C4-2B (cell line): ENCODE measurements at regions not wholly inside any gene's neighbourhood (a gene's known extent, or its start where the extent isn't known, plus 50 kb on each side); places are given as distances from the start of the nearest gene placed in this dataset.

Experiments
- H3K27ac ChIP-seq: fragments of 450-650 bp; 2 replicates; pipeline ENCODE4 v1.5.1; 2017
- CTCF ChIP-seq: fragments of 450-650 bp; conservative IDR thresholded peaks from 2 replicates; pipeline ENCODE4 v1.5.1; 2017; ENCODE audit warnings: mild to moderate bottlenecking
- ZFX ChIP-seq: fragments of 450-650 bp; IDR thresholded peaks from 2 replicates; pipeline ENCODE4 v1.6.1; 2017

DNA sequence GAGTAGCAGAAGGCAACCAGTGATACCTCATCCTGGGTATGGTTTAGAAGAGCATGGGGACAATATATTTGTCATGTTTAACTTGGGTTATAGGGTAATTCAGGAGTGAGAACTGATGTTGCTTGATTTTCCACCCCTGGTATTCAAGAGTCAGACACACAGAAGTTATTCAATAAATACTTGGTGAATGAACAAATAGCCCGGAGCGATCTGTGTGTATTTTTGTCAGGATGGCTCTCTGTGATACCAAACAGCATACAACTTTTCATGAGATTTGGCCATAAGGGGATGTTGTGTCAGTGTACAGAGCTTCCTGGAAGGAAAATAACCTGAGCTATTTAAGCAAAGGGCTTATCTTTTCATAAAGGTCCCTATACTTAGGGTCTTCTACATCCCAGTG, 270.2 kb upstream of the C1orf87 start:
- no peak for TF ChIP-seq ZFX
- TF ChIP-seq CTCF: no peak
- H3K27ac ChIP-seq: no peak overlapping the region

DNA sequence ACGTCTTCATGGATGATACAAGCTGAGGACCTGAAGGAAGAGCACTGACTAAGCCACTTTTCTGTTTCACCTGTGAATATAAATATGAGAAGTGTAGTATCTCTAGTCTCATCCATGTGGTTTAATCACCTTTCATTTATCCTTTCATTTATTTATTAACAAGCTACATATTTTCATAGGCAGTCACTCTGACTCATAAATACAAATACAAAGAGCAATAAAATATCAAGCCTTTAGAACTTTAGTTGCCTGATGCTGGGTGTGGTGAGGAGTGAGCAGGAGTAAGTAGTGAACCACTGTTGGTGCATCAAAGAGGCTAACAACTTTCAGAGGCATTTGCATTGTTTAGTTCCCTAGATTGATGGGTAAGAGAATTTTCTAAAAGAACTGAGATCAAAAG, 269.0 kb upstream of the C1orf87 start:
- TF ChIP-seq CTCF (no peak), ZFX (no peak)
- no peak overlapping the region for H3K27ac ChIP-seq

GRCh38 chr1:60341274-60341673, 267.7 kb upstream of the C1orf87 start:
- H3K27ac ChIP-seq: no peak overlapping the region
- no peak for TF ChIP-seq CTCF
- TF ChIP-seq ZFX: no peak

DNA sequence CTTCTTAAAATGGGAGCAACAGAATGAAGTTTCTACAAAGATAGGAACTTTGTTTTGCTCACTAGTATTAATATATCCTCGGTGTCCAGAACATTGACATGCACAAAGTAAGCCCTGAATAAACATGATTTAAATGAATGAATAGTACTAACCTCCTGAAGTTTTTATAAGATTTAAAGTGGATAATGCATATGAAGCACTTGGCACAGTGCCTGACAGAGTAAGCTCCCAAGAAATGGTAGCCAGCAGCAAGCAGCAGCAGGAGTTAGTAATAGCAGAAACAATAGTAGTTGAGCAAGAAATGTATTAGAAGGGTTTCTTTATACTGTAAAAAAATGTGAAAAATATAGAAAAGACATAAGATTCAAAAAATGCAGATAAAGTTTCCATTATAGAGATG, 258.1 kb upstream of the C1orf87 start:
- no peak overlapping the region for H3K27ac ChIP-seq
- TF ChIP-seq CTCF (no peak), ZFX (no peak)

GRCh38 chr1:60329651-60330050, 256.1 kb upstream of the C1orf87 start:
- TF ChIP-seq ZFX (no peak), CTCF (no peak)
- H3K27ac ChIP-seq: no peak overlapping the region

- H3K27ac ChIP-seq: no peak overlapping the region
- no peak for TF ChIP-seq CTCF
- TF ChIP-seq ZFX: no peak
These were observed 238.3 kb upstream of the C1orf87 start for GRCh38 chr1:60311838-60312237.

- H3K27ac ChIP-seq: no peak overlapping the region
- TF ChIP-seq CTCF (no peak), ZFX (no peak)
These were observed 226.0 kb upstream of the C1orf87 start for GRCh38 chr1:60299581-60299980.
